Omental fat pad (tissue), 3 donors: ENCODE measurements at regions not wholly inside any gene's neighbourhood (a gene's known extent, or its start where the extent isn't known, plus 50 kb on each side); places are given as distances from the start of the nearest gene placed in this dataset.
"Not testable (repeated sequence)": the region's sequence is repeated elsewhere in the genome, so short reads cannot be mapped to it uniquely, and the experiment has no call there.

Experiments used
- ATAC-seq: fragments of 150-250 bp; one replicate; pipeline ENCODE4 v1.9.1; 2016; ENCODE audit warnings: mild to moderate bottlenecking, moderate library complexity; ENCODE audit not compliant: low FRiP score
- DNase-seq: peaks from one replicate; pipeline ENCODE4 v3.0.0-alpha.2; 2019; ENCODE audit warnings: low spot score
- CTCF ChIP-seq, 3 donors: fragments of 450-650 bp; IDR thresholded peaks; one replicate each; pipeline ENCODE4 v1.5.1; 2016 to 2017; ENCODE audit warnings: antibody characterized with exemption in 3 of 3, mild to moderate bottlenecking in 3 of 3, moderate library complexity in 2 of 3

GRCh38 chr20:56736285-56736857, 107.3 kb downstream of the TFAP2C start:
- no peak for ATAC-seq
- no peak for DNase-seq
- no peak for TF ChIP-seq CTCF (IDR thresholded peaks at IDR 0.05)

- DNase-seq, ATAC-seq: not testable (repeated sequence)
Observed at GRCh38 chr20:56744325-56744821, 115.3 kb downstream of the TFAP2C start.

- no peak for TF ChIP-seq CTCF (IDR thresholded peaks at IDR 0.05)
- DNase-seq (no peak), ATAC-seq (no peak)
Observed at GRCh38 chr20:56748476-56749377, 119.6 kb downstream of the TFAP2C start.

- DNase-seq (no peak), ATAC-seq (no peak)
- no peak for TF ChIP-seq CTCF (IDR thresholded peaks at IDR 0.05)
Observed at GRCh38 chr20:56750430-56750829, 121.3 kb downstream of the TFAP2C start.

- no peak for TF ChIP-seq CTCF (IDR thresholded peaks at IDR 0.05)
- DNase-seq, result no peak
- ATAC-seq, result no peak
Observed at GRCh38 chr20:56752274-56752673, 123.2 kb downstream of the TFAP2C start.

- no peak for TF ChIP-seq CTCF (IDR thresholded peaks at IDR 0.05)
- ATAC-seq (no peak), DNase-seq (no peak)
Observed at GRCh38 chr20:56755201-56755600, 126.1 kb downstream of the TFAP2C start.

- not testable (repeated sequence) for DNase-seq, ATAC-seq
Observed at GRCh38 chr20:56756658-56757057, 127.6 kb downstream of the TFAP2C start.

- no peak for TF ChIP-seq CTCF (IDR thresholded peaks at IDR 0.05)
- DNase-seq (no peak), ATAC-seq (no peak)
Observed at GRCh38 chr20:56758706-56759105, 129.6 kb downstream of the TFAP2C start.
